IMR-90 (cell line): ENCODE measurements at regions not wholly inside any gene's neighbourhood (a gene's known extent, or its start where the extent isn't known, plus 50 kb on each side); places are given as distances from the start of the nearest gene placed in this dataset.
A peak's percentile ranks its signal among the peaks of the same experiment; 100 is the strongest.

ENCODE experiments used
- ATAC-seq: fragments of 200-7000 bp; cut with Tn5 transposase; 2 replicates; pipeline ENCODE4 v1.9.1; 2020; ENCODE audit warnings: low read depth, mild to moderate bottlenecking, moderate library complexity
- BruUV-seq: library from RNA; stranded (reverse); fragments of 400-500 nt; replicated peaks from 2 replicates; lab custom pipeline; 2021; lab: Mats Ljungman, UMichigan
- CTCF ChIA-PET: fragments of 300-600 bp; formaldehyde crosslinking; extraction: SDS; loops from one replicate; lab custom pipeline; 2021; ENCODE audit warnings: antibody characterized with exemption; lab: Yijun Ruan, JAX
- POLR2A ChIA-PET: fragments of 300-600 bp; sonication (Branson Sonifier 250); formaldehyde crosslinking; loops from one replicate; lab custom pipeline; 2022; ENCODE audit warnings: antibody characterized with exemption; ENCODE audit not compliant: unreplicated experiment; lab: Charles Lee
- DNase-seq: peaks from one replicate; pipeline ENCODE4 v3.0.0; 2013
- H2AFZ ChIP-seq: replicated peaks from 2 replicates; pipeline ENCODE3; 2013; ENCODE audit warnings: low read length, mild to moderate bottlenecking; ENCODE audit not compliant: poor library complexity
- H2AK5ac ChIP-seq: 2 replicates; pipeline ENCODE4 v1.6.1; 2013; ENCODE audit warnings: low read depth, low read length, inconsistent platforms
- H2AK9ac ChIP-seq: replicated peaks from 2 replicates; pipeline ENCODE3; 2013; ENCODE audit warnings: mild to moderate bottlenecking, low read depth, low read length, moderate library complexity; ENCODE audit not compliant: poor library complexity
- H2BK120ac ChIP-seq: 2 replicates; pipeline ENCODE4 v1.6.1; 2013; ENCODE audit warnings: low read depth, low read length, inconsistent platforms
- H2BK15ac ChIP-seq: 3 replicates; pipeline ENCODE4 v1.6.1; 2013; ENCODE audit warnings: low read depth, low read length, inconsistent platforms
- H2BK20ac ChIP-seq: 2 replicates; pipeline ENCODE4 v1.6.1; 2013; ENCODE audit warnings: low read depth, mild to moderate bottlenecking, inconsistent platforms, low read length, moderate library complexity
- H2BK5ac ChIP-seq: 2 replicates; pipeline ENCODE4 v1.6.1; 2013; ENCODE audit warnings: mild to moderate bottlenecking, low read depth, low read length, inconsistent platforms; ENCODE audit not compliant: poor library complexity, severe bottlenecking
- H3K14ac ChIP-seq: replicated peaks from 2 replicates; pipeline ENCODE4 v1.6.1; 2013; ENCODE audit warnings: low read depth, low read length, inconsistent platforms
- H3K18ac ChIP-seq: 2 replicates; pipeline ENCODE4 v1.6.1; 2013; ENCODE audit warnings: low read depth, low read length, control low read depth
- H3K23ac ChIP-seq: 2 replicates; pipeline ENCODE4 v1.6.1; 2013; ENCODE audit warnings: low read depth, low read length, inconsistent platforms
- H3K27ac ChIP-seq: 2 replicates; pipeline ENCODE4 v1.5.1; 2013; ENCODE audit warnings: mild to moderate bottlenecking, control low read depth, low read length; ENCODE audit not compliant: insufficient read depth
- H3K27me3 ChIP-seq: 2 replicates; pipeline ENCODE4 v1.6.1; 2013; ENCODE audit warnings: low read length; ENCODE audit not compliant: control insufficient read depth, insufficient read depth
- H3K36me3 ChIP-seq: 2 replicates; pipeline ENCODE4 v1.6.1; 2013; ENCODE audit warnings: low read length, mixed read lengths; ENCODE audit not compliant: control insufficient read depth, insufficient read depth
- H3K4ac ChIP-seq: 2 replicates; pipeline ENCODE4 v1.6.1; 2013; ENCODE audit warnings: low read depth, low read length, inconsistent platforms
- H3K4me1 ChIP-seq: 2 replicates; pipeline ENCODE4 v1.6.1; 2013; ENCODE audit warnings: low read length, mixed read lengths; ENCODE audit not compliant: control insufficient read depth, insufficient read depth
- H3K4me2 ChIP-seq: 2 replicates; pipeline ENCODE4 v1.6.1; 2013; ENCODE audit warnings: low read depth, mild to moderate bottlenecking, control low read depth, low read length, moderate library complexity
- H3K4me3 ChIP-seq: 2 replicates; pipeline ENCODE4 v1.5.1; 2013; ENCODE audit warnings: low read depth, mild to moderate bottlenecking, control low read depth, low read length, moderate library complexity; ENCODE audit not compliant: insufficient read depth
- H3K56ac ChIP-seq: 2 replicates; pipeline ENCODE4 v1.6.1; 2013; ENCODE audit warnings: low read length, inconsistent platforms; ENCODE audit not compliant: insufficient read depth; ENCODE audit errors: extremely low read depth
- H3K79me1 ChIP-seq, 2 experiments: 2 replicates each; pipeline ENCODE4 v1.6.1; 2013; ENCODE audit warnings: low read length in 2 of 2, inconsistent platforms in 1 of 2, low read depth in 1 of 2
- H3K9ac ChIP-seq: 2 replicates; pipeline ENCODE4 v1.6.1; 2013; ENCODE audit warnings: low read depth, low read length, control low read depth
- H3K9me1 ChIP-seq: 2 replicates; pipeline ENCODE4 v1.6.1; 2013; ENCODE audit warnings: low read length, inconsistent platforms; ENCODE audit not compliant: insufficient read depth
- H3K9me3 ChIP-seq: 2 replicates; pipeline ENCODE4 v1.6.1; 2013; ENCODE audit warnings: low read length; ENCODE audit not compliant: control insufficient read depth, insufficient read depth
- H4K20me1 ChIP-seq: 2 replicates; pipeline ENCODE4 v1.6.1; 2013; ENCODE audit warnings: low read length, inconsistent platforms; ENCODE audit not compliant: insufficient read depth
- H4K5ac ChIP-seq: 2 replicates; pipeline ENCODE4 v1.6.1; 2013; ENCODE audit warnings: mild to moderate bottlenecking, low read depth, low read length, control low read depth
- H4K8ac ChIP-seq, 2 experiments: 2 replicates each; pipeline ENCODE4 v1.6.1; 2013; ENCODE audit warnings: low read depth in 2 of 2, low read length in 2 of 2, control low read depth in 1 of 2, inconsistent platforms in 1 of 2
- H4K91ac ChIP-seq: 2 replicates; pipeline ENCODE4 v1.6.1; 2013; ENCODE audit warnings: low read depth, low read length, inconsistent platforms; ENCODE audit not compliant: insufficient read depth
- BHLHE40 ChIP-seq: fragments of 150-350 bp; IDR thresholded peaks from 2 replicates; pipeline ENCODE4 v1.6.1; 2016; ENCODE audit warnings: mild to moderate bottlenecking, low read depth, low read length
- CEBPB ChIP-seq: IDR thresholded peaks from 2 replicates; pipeline ENCODE4 v1.6.1; 2012; ENCODE audit warnings: low read depth, low read length, improper control_type of control experiment
- WGBS, 2 experiments: methylation state at CpG; one replicate each; pipeline versions ENCODE4 v1.1.5 to v1.1.7; 2013; ENCODE audit warnings: missing lambda C conversion rate in 2 of 2; ENCODE audit not compliant: insufficient read length in 1 of 2; ENCODE audit errors: extremely low coverage in 2 of 2; 5-methylcytosine and 5-hydroxymethylcytosine counted together
- dilution Hi-C: fragments of 300-500 bp; cut with HindIII; formaldehyde crosslinking; loops from one replicate; pipeline ENCODE4 v1.14.3; 2018; ENCODE audit warnings: low sequenced_read_pairs; ENCODE audit not compliant: unreplicated experiment
- in situ Hi-C: fragments of 300-500 bp; cut with MboI; formaldehyde crosslinking; loops from 3 replicates; pipeline ENCODE4 v1.14.3; 2019; ENCODE audit warnings: low sequenced_read_pairs, inconsistent platforms, mixed read lengths
- intact Hi-C: fragments of 100-400 bp; cut with micrococcal nuclease; formaldehyde crosslinking; loops from 2 replicates; pipeline ENCODE4 v1.10.0; 2022

DNA sequence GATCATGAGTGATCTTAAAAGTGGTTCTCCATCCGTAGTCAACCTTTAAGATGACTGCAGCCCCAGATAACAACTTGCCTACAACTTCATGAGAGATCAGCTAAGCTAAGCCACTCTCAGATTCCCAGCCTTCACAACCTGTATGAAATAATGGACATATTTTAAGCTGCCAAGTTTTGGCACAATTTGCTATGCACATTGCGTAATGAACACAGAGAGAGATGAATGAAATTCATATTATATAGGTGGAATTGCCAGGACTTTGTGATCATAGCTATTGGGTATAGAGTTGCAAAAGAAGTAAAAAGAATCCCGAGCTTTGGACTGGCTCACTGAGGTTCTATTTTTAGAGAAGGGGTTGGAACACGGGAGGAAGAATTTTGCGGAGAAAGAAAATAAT lies 59.1 kb upstream of the EGLN3 start:
- TF ChIP-seq BHLHE40: no peak
- TF ChIP-seq CEBPB: peak; percentile 54
- intact Hi-C loops: no loop called here
- WGBS, 2 experiments: 0% methylated on average over 1 of the region's 5 CpGs; no CpG with 5 or more reads in 1 of the 2 experiments

More for the DNA sequence above, 59.1 kb upstream of the EGLN3 start:
- Histone ChIP-seq H3K4me2 (no peak overlapping the region), H3K9ac (no peak overlapping the region), H2AK9ac (no peak overlapping the region), H3K4ac (no peak overlapping the region), H4K5ac (no peak overlapping the region), H3K4me3 (no peak overlapping the region), H4K20me1 (no peaks in the 10 kb centered on the region), H2AK5ac (no peak overlapping the region), H3K36me3 (no peaks in the 10 kb centered on the region), H4K91ac (no peak overlapping the region), H2BK15ac (no peak overlapping the region), H3K27ac (no peak overlapping the region), H3K9me3 (no peaks in the 10 kb centered on the region), H4K8ac (no peak overlapping the region), H3K79me1 (no peaks in the 10 kb centered on the region), H3K4me1 (no peaks in the 10 kb centered on the region), H3K23ac (no peak overlapping the region), H2BK5ac (no peak overlapping the region), H2BK20ac (no peak overlapping the region), H2BK120ac (no peak overlapping the region), H3K56ac (no peak overlapping the region), H3K27me3 (peaks cover 5% of the 10 kb centered on the region; the same call in 1 of the 2 replicates), H3K9me1 (no peaks in the 10 kb centered on the region), H2AFZ (no peak overlapping the region), H3K14ac (no peak overlapping the region), H3K18ac (no peak overlapping the region)
- ATAC-seq: no peak
- POLR2A ChIA-PET: no interaction called here
- dilution Hi-C loops (no loop called here), in situ Hi-C loops (no loop called here)
- CTCF ChIA-PET: no interaction called here
- no TSS peak for BruUV-seq
- DNase-seq: no peak
